ENCODE measurements at regions not wholly inside any gene's neighbourhood (a gene's known extent, or its start where the extent isn't known, plus 50 kb on each side); places are given as distances from the start of the nearest gene placed in this dataset.

GRCh38 chr2:120429586-120430500 is 83.9 kb downstream of the INHBB start (continued):
- TF ChIP-seq ATF2 (IDR thresholded peaks at IDR 0.05; ENCODE audit: low read length) = no peak
- peak; percentile 47 to 73; a peak in 2 of 4 replicates for TF ChIP-seq SIN3A (conservative IDR thresholded peaks at IDR 0.05 in 1 of 2, IDR thresholded peaks at IDR 0.05 in 1 of 2; ENCODE audit: low read depth in 1 of 2, low read length in 2 of 2)
- TF ChIP-seq RNF2 (IDR thresholded peaks at IDR 0.05; ENCODE audit: borderline replicate concordance, low read depth, low read length, missing control alignments, poor library complexity, severe bottlenecking) = no peak
- TF ChIP-seq TAF1 (IDR thresholded peaks at IDR 0.05; ENCODE audit: low read depth, low read length) = no peak
- no peak for TF ChIP-seq RFX5 (IDR thresholded peaks at IDR 0.05; ENCODE audit: borderline replicate concordance, low read depth, low read length)
- no peak for TF ChIP-seq ASH2L (IDR thresholded peaks at IDR 0.05; ENCODE audit: low read length)
- TF ChIP-seq CEBPB (IDR thresholded peaks at IDR 0.05; ENCODE audit: low read depth, low read length) = no peak
- no peak for TF ChIP-seq E2F6 (IDR thresholded peaks at IDR 0.05)
- no peak for TF ChIP-seq SIX5 (IDR thresholded peaks at IDR 0.05; ENCODE audit: low read depth, low read length)
